ENCODE measurements at regions not wholly inside any gene's neighbourhood (a gene's known extent, or its start where the extent isn't known, plus 50 kb on each side); places are given as distances from the start of the nearest gene placed in this dataset.

- DNase-seq (no peak), ATAC-seq (ENCODE audit: low read depth in 2 of 2) (no peak)
- Mint-ChIP-seq H3K27me3 (no peaks in the 10 kb centered on the region), H3K27ac (no peak overlapping the region), H3K4me3 (no peak overlapping the region), H3K36me3 (no peaks in the 10 kb centered on the region), H3K4me1 (no peaks in the 10 kb centered on the region), H3K9me3 (no peaks in the 10 kb centered on the region)
Observed at GRCh38 chr15:39486621-39487457, 94.0 kb upstream of the THBS1 start.

GRCh38 chr15:39487458-39487735, 93.5 kb upstream of the THBS1 start:
- Mint-ChIP-seq H3K4me1 (no peaks in the 10 kb centered on the region), H3K27ac (no peak overlapping the region), H3K27me3 (no peaks in the 10 kb centered on the region), H3K4me3 (no peak overlapping the region), H3K36me3 (no peaks in the 10 kb centered on the region), H3K9me3 (no peaks in the 10 kb centered on the region)
- DNase-seq: no peak
- no peak for ATAC-seq (ENCODE audit: low read depth in 2 of 2)

- no peak for DNase-seq
- Mint-ChIP-seq H3K4me1 (no peaks in the 10 kb centered on the region), H3K27ac (no peak overlapping the region), H3K9me3 (no peaks in the 10 kb centered on the region), H3K36me3 (no peaks in the 10 kb centered on the region), H3K4me3 (no peak overlapping the region), H3K27me3 (no peaks in the 10 kb centered on the region)
- ATAC-seq (ENCODE audit: low read depth in 2 of 2): no peak
Observed at GRCh38 chr15:39488516-39488915, 92.4 kb upstream of the THBS1 start.

- H3K4me1 Mint-ChIP-seq: no peaks in the 10 kb centered on the region
- no peaks in the 10 kb centered on the region for H3K9me3 Mint-ChIP-seq
- H3K4me3 Mint-ChIP-seq: no peak overlapping the region
- H3K27me3 Mint-ChIP-seq: no peaks in the 10 kb centered on the region
- H3K27ac Mint-ChIP-seq: no peak overlapping the region
- H3K36me3 Mint-ChIP-seq: no peaks in the 10 kb centered on the region
- ATAC-seq (ENCODE audit: low read depth in 2 of 2) (no peak), DNase-seq (no peak)
Observed at GRCh38 chr15:39488961-39489360, 91.9 kb upstream of the THBS1 start.

- no peaks in the 10 kb centered on the region for H3K9me3 Mint-ChIP-seq
- no peaks in the 10 kb centered on the region for H3K4me1 Mint-ChIP-seq
- no peak for DNase-seq
- no peaks in the 10 kb centered on the region for H3K36me3 Mint-ChIP-seq
- no peak overlapping the region for H3K4me3 Mint-ChIP-seq
- H3K27ac Mint-ChIP-seq: no peak overlapping the region
- ATAC-seq (ENCODE audit: low read depth in 2 of 2): no peak
- H3K27me3 Mint-ChIP-seq: peaks cover 0 to 5% (median 0%) of the 10 kb centered on the region in 3 donors
Observed at GRCh38 chr15:39491115-39491885, 89.6 kb upstream of the THBS1 start.

GRCh38 chr15:39491886-39492490, 88.9 kb upstream of the THBS1 start:
- DNase-seq (no peak), ATAC-seq (ENCODE audit: low read depth in 2 of 2) (no peak)
- H3K9me3 Mint-ChIP-seq: no peaks in the 10 kb centered on the region
- H3K4me1 Mint-ChIP-seq: no peaks in the 10 kb centered on the region
- no peak overlapping the region for H3K27ac Mint-ChIP-seq
- peaks cover 0 to 5% (median 0%) of the 10 kb centered on the region in 3 donors for H3K27me3 Mint-ChIP-seq
- no peaks in the 10 kb centered on the region for H3K36me3 Mint-ChIP-seq
- no peak overlapping the region for H3K4me3 Mint-ChIP-seq

GRCh38 chr15:39493424-39494067, 87.3 kb upstream of the THBS1 start:
- ATAC-seq (ENCODE audit: low read depth in 2 of 2) (no peak), DNase-seq (no peak)
- no peaks in the 10 kb centered on the region for H3K4me1 Mint-ChIP-seq
- H3K27me3 Mint-ChIP-seq: peaks cover 0 to 5% (median 0%) of the 10 kb centered on the region in 3 donors
- H3K4me3 Mint-ChIP-seq: no peak overlapping the region
- H3K9me3 Mint-ChIP-seq: no peaks in the 10 kb centered on the region
- H3K36me3 Mint-ChIP-seq: no peaks in the 10 kb centered on the region
- no peak overlapping the region for H3K27ac Mint-ChIP-seq

GRCh38 chr15:39494462-39494861, 86.4 kb upstream of the THBS1 start:
- peaks cover 0 to 5% (median 0%) of the 10 kb centered on the region in 3 donors for H3K27me3 Mint-ChIP-seq
- H3K4me1 Mint-ChIP-seq: no peaks in the 10 kb centered on the region
- ATAC-seq (ENCODE audit: low read depth in 2 of 2): no peak
- H3K9me3 Mint-ChIP-seq: no peaks in the 10 kb centered on the region
- H3K27ac Mint-ChIP-seq: no peak overlapping the region
- no peak overlapping the region for H3K4me3 Mint-ChIP-seq
- DNase-seq: no peak
- H3K36me3 Mint-ChIP-seq: no peaks in the 10 kb centered on the region

- Mint-ChIP-seq H3K36me3 (no peaks in the 10 kb centered on the region), H3K4me3 (no peak overlapping the region), H3K27me3 (peaks cover 0 to 5% (median 0%) of the 10 kb centered on the region in 3 donors), H3K9me3 (no peaks in the 10 kb centered on the region), H3K4me1 (no peaks in the 10 kb centered on the region), H3K27ac (no peak overlapping the region)
- no peak for ATAC-seq (ENCODE audit: low read depth in 2 of 2)
- DNase-seq: no peak
Observed at GRCh38 chr15:39495871-39496840, 84.7 kb upstream of the THBS1 start.

- H3K9me3 Mint-ChIP-seq: no peaks in the 10 kb centered on the region
- no peak for ATAC-seq (ENCODE audit: low read depth in 2 of 2)
- peaks cover 0 to 5% (median 0%) of the 10 kb centered on the region in 3 donors for H3K27me3 Mint-ChIP-seq
- no peaks in the 10 kb centered on the region for H3K36me3 Mint-ChIP-seq
- DNase-seq: no peak
- H3K4me3 Mint-ChIP-seq: no peak overlapping the region
- H3K27ac Mint-ChIP-seq: no peak overlapping the region
- no peaks in the 10 kb centered on the region for H3K4me1 Mint-ChIP-seq
Observed at GRCh38 chr15:39497016-39497758, 83.7 kb upstream of the THBS1 start.

GRCh38 chr15:39497759-39498565, 82.9 kb upstream of the THBS1 start:
- H3K27me3 Mint-ChIP-seq: peaks cover 0 to 5% (median 0%) of the 10 kb centered on the region in 3 donors
- no peak overlapping the region for H3K4me3 Mint-ChIP-seq
- no peaks in the 10 kb centered on the region for H3K4me1 Mint-ChIP-seq

GRCh38 chr15:39498629-39499028, 82.2 kb upstream of the THBS1 start:
- H3K27me3 Mint-ChIP-seq: peaks cover 0 to 5% (median 0%) of the 10 kb centered on the region in 3 donors
- DNase-seq: no peak
- H3K4me1 Mint-ChIP-seq: no peaks in the 10 kb centered on the region
- no peak overlapping the region for H3K27ac Mint-ChIP-seq
- ATAC-seq (ENCODE audit: low read depth in 2 of 2): no peak
- H3K4me3 Mint-ChIP-seq: no peak overlapping the region
- H3K9me3 Mint-ChIP-seq: no peaks in the 10 kb centered on the region
- H3K36me3 Mint-ChIP-seq: no peaks in the 10 kb centered on the region

More at GRCh38 chr15:39497759-39498565, 82.9 kb upstream of the THBS1 start:
- H3K36me3 Mint-ChIP-seq: no peaks in the 10 kb centered on the region
- H3K9me3 Mint-ChIP-seq: no peaks in the 10 kb centered on the region
- ATAC-seq (ENCODE audit: low read depth in 2 of 2) (no peak), DNase-seq (no peak)
- no peak overlapping the region for H3K27ac Mint-ChIP-seq

All from naive B cell (primary cell).